Glutamatergic neuron (in vitro differentiated cells): ENCODE measurements at regions not wholly inside any gene's neighbourhood (a gene's known extent, or its start where the extent isn't known, plus 50 kb on each side); places are given as distances from the start of the nearest gene placed in this dataset.
"Not testable (repeated sequence)": the region's sequence is repeated elsewhere in the genome, so short reads cannot be mapped to it uniquely, and the experiment has no call there.

Source experiments
- DNase-seq: peaks from one replicate; pipeline ENCODE4 v3.0.0; 2022
- H3K27ac Mint-ChIP-seq: one replicate; pipeline ENCODE4 v1.8.0; 2020; ENCODE audit warnings: mild to moderate bottlenecking, mixed read lengths, inconsistent platforms; ENCODE audit not compliant: unreplicated experiment
- H3K27me3 Mint-ChIP-seq: one replicate; pipeline ENCODE4 v1.8.0; 2020; ENCODE audit warnings: mild to moderate bottlenecking, moderate library complexity, mixed read lengths, inconsistent platforms; ENCODE audit not compliant: unreplicated experiment
- H3K36me3 Mint-ChIP-seq: one replicate; pipeline ENCODE4 v1.8.0; 2020; ENCODE audit warnings: mild to moderate bottlenecking, mixed read lengths, inconsistent platforms; ENCODE audit not compliant: unreplicated experiment
- H3K4me1 Mint-ChIP-seq: one replicate; pipeline ENCODE4 v1.8.0; 2020; ENCODE audit warnings: mild to moderate bottlenecking, low read depth, mixed read lengths, inconsistent platforms; ENCODE audit not compliant: unreplicated experiment
- H3K4me3 Mint-ChIP-seq: one replicate; pipeline ENCODE4 v1.8.0; 2020; ENCODE audit warnings: mild to moderate bottlenecking, mixed read lengths, inconsistent platforms; ENCODE audit not compliant: unreplicated experiment
- H3K9me3 Mint-ChIP-seq: one replicate; pipeline ENCODE4 v1.8.0; 2020; ENCODE audit warnings: mild to moderate bottlenecking, moderate library complexity, mixed read lengths, inconsistent platforms; ENCODE audit not compliant: unreplicated experiment
- CTCF ChIP-seq: fragments of 200-600 bp; sonication (generic); IDR thresholded peaks from one replicate; pipeline ENCODE4 v1.5.0; 2021; ENCODE audit not compliant: partially characterized antibody, unreplicated experiment

DNA sequence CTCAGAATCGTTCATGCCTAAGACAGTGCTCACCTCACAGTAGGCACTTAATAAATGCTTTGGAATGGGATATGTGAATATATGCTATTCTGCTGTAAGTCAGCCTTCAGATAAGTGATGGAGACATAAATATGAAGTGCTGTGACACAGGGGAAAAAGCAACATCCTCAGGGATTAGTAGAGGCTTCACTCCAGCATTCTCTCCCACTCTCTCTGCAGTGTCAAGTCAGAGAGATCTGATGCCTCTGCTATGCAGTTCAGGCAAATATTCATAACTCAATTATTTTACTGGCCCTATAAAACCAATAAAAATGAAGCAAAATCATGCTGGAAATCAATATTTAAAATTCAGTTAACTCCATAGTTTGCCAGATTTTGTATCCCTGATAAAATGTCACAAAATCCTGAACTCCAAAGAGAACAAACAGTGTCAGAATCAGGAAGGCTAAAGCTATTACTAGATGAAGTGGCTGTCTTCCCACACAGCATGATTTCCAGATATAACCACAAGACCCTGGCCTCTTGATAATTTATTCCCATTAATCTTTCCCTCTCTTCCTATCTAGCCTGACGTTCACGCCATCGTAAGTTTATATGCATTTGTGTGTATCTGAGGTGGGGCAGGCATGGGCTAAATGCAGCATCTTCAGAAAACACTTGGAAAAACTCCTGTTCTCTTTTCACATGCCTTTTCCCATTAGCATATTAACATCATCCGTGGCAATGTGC lies 278.9 kb upstream of the ATP11B start:
- H3K27ac Mint-ChIP-seq, result no peak overlapping the region
- H3K4me3 Mint-ChIP-seq, result no peak overlapping the region
- TF ChIP-seq CTCF, result no peak
- no peak for DNase-seq
- no peaks in the 10 kb centered on the region for H3K36me3 Mint-ChIP-seq
- peaks cover under 1% of the 10 kb centered on the region for H3K4me1 Mint-ChIP-seq
- H3K9me3 Mint-ChIP-seq, result no peaks in the 10 kb centered on the region
- no peaks in the 10 kb centered on the region for H3K27me3 Mint-ChIP-seq

DNA sequence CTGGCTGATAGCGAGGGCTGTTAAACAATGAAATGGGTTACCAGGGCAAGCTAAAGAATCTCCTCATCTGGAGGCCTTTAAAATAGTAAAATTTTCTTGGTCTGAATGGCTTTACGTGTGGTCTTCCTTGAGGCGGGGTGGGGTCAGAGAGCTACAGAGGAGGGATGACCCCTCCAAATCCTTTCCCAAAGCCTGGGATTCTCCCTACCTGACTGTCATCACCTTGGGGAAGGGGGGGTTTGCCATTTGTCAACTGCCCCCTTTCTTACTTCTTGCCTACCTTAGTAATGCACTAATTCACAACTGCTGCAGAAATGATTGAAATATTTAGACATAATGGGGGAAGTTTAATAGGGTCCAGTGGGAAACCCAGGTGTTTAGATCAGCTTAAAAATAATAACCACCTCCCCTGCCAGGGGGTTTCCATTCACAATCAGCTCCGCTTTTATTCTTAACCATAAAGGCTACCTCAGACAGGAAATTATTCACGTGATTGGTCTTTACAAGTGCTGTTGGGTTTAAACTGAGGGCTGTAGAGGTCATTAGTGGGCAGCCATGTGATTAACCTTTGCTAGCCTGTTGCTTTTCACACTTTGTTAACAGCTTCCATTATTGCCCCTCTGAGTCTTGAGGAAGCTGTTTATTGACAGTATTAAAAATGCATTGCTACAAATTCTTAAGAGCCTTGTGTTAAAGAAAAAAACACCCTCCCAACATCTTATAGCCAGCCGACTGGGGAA lies 276.5 kb upstream of the ATP11B start:
- Mint-ChIP-seq H3K4me3 (no peak overlapping the region), H3K27ac (no peak overlapping the region), H3K36me3 (no peaks in the 10 kb centered on the region), H3K4me1 (no peaks in the 10 kb centered on the region), H3K27me3 (no peaks in the 10 kb centered on the region), H3K9me3 (no peaks in the 10 kb centered on the region)
- DNase-seq, result no peak
- no peak for TF ChIP-seq CTCF

- no peaks in the 10 kb centered on the region for H3K9me3 Mint-ChIP-seq
- H3K4me3 Mint-ChIP-seq, result no peak overlapping the region
- H3K27me3 Mint-ChIP-seq, result no peaks in the 10 kb centered on the region
- DNase-seq, result no peak
- H3K4me1 Mint-ChIP-seq, result no peaks in the 10 kb centered on the region
- TF ChIP-seq CTCF, result no peak
- no peaks in the 10 kb centered on the region for H3K36me3 Mint-ChIP-seq
- H3K27ac Mint-ChIP-seq, result no peak overlapping the region
Observed at GRCh38 chr3:182519569-182519968, 273.7 kb upstream of the ATP11B start.

DNA sequence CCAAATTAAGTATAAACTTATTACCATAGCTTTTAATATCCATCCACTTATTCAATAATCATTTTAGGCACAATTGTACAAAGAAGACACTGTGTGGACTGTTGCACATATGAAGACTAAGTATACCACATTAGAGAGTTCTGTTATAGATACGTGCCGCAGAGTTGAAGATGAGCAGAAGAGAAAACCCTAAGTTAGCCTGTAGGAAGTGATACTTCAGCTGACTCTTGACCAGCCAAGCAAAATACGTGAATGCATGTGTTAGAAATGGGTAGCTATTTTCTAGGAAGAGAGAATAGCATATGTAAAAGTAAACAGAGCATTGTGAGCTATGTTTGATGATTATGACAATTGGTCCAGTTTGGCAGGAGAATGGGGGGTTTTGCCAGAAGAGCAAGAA lies 272.0 kb upstream of the ATP11B start:
- no peaks in the 10 kb centered on the region for H3K36me3 Mint-ChIP-seq
- no peak overlapping the region for H3K27ac Mint-ChIP-seq
- H3K4me3 Mint-ChIP-seq, result no peak overlapping the region
- TF ChIP-seq CTCF, result no peak
- H3K27me3 Mint-ChIP-seq, result no peaks in the 10 kb centered on the region
- DNase-seq, result no peak
- H3K9me3 Mint-ChIP-seq, result no peaks in the 10 kb centered on the region
- H3K4me1 Mint-ChIP-seq, result no peaks in the 10 kb centered on the region

- not testable (repeated sequence) for H3K36me3 Mint-ChIP-seq, H3K27ac Mint-ChIP-seq, DNase-seq, H3K27me3 Mint-ChIP-seq, H3K4me1 Mint-ChIP-seq, H3K9me3 Mint-ChIP-seq, H3K4me3 Mint-ChIP-seq
Observed at GRCh38 chr3:182523424-182523823, 269.9 kb upstream of the ATP11B start.
